ENCODE measurements at regions not wholly inside any gene's neighbourhood (a gene's known extent, or its start where the extent isn't known, plus 50 kb on each side); places are given as distances from the start of the nearest gene placed in this dataset.

DNA sequence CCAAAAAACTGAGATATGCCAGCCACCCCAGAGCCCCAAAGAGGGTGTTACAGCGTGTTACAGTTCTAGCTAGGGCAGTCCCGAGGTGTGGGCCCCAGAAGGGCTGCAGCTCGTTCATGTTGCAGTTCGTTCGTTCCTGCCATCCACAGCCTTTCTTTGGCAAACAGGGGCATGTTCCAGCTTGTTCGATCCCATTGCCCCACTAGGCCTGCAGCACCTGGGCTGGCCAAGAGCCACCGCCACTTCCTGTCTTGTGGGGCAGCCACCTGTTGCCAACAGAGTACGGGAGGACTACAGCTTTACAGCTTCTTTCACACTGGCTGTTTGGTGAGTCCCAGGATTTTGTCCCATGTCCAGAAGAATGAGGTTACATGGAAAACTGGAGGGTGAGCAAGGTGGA is 198.1 kb downstream of the MMUT start (continued):
- TF ChIP-seq, protein P1, sequence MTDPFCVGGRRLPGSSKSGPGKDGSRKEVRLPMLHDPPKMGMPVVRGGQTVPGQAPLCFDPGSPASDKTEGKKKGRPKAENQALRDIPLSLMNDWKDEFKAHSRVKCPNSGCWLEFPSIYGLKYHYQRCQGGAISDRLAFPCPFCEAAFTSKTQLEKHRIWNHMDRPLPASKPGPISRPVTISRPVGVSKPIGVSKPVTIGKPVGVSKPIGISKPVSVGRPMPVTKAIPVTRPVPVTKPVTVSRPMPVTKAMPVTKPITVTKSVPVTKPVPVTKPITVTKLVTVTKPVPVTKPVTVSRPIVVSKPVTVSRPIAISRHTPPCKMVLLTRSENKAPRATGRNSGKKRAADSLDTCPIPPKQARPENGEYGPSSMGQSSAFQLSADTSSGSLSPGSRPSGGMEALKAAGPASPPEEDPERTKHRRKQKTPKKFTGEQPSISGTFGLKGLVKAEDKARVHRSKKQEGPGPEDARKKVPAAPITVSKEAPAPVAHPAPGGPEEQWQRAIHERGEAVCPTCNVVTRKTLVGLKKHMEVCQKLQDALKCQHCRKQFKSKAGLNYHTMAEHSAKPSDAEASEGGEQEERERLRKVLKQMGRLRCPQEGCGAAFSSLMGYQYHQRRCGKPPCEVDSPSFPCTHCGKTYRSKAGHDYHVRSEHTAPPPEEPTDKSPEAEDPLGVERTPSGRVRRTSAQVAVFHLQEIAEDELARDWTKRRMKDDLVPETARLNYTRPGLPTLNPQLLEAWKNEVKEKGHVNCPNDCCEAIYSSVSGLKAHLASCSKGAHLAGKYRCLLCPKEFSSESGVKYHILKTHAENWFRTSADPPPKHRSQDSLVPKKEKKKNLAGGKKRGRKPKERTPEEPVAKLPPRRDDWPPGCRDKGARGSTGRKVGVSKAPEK (CRISPR knock-in tag; IDR thresholded peaks at IDR 0.05; ENCODE audit: borderline replicate concordance), result no peak
- TF ChIP-seq, protein P2, sequence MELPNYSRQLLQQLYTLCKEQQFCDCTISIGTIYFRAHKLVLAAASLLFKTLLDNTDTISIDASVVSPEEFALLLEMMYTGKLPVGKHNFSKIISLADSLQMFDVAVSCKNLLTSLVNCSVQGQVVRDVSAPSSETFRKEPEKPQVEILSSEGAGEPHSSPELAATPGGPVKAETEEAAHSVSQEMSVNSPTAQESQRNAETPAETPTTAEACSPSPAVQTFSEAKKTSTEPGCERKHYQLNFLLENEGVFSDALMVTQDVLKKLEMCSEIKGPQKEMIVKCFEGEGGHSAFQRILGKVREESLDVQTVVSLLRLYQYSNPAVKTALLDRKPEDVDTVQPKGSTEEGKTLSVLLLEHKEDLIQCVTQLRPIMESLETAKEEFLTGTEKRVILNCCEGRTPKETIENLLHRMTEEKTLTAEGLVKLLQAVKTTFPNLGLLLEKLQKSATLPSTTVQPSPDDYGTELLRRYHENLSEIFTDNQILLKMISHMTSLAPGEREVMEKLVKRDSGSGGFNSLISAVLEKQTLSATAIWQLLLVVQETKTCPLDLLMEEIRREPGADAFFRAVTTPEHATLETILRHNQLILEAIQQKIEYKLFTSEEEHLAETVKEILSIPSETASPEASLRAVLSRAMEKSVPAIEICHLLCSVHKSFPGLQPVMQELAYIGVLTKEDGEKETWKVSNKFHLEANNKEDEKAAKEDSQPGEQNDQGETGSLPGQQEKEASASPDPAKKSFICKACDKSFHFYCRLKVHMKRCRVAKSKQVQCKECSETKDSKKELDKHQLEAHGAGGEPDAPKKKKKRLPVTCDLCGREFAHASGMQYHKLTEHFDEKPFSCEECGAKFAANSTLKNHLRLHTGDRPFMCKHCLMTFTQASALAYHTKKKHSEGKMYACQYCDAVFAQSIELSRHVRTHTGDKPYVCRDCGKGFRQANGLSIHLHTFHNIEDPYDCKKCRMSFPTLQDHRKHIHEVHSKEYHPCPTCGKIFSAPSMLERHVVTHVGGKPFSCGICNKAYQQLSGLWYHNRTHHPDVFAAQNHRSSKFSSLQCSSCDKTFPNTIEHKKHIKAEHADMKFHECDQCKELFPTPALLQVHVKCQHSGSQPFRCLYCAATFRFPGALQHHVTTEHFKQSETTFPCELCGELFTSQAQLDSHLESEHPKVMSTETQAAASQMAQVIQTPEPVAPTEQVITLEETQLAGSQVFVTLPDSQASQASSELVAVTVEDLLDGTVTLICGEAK (IDR thresholded peaks at IDR 0.05), result no peak
- TF ChIP-seq, protein P2 (CRISPR knock-in tag; IDR thresholded peaks at IDR 0.05), result 0 out of 2 replicates have a peak, but pooled peaks have one; percentile 38
- TF ChIP-seq FOXO1 (CRISPR knock-in tag; IDR thresholded peaks at IDR 0.05), result no peak
- TF ChIP-seq, protein P3, sequence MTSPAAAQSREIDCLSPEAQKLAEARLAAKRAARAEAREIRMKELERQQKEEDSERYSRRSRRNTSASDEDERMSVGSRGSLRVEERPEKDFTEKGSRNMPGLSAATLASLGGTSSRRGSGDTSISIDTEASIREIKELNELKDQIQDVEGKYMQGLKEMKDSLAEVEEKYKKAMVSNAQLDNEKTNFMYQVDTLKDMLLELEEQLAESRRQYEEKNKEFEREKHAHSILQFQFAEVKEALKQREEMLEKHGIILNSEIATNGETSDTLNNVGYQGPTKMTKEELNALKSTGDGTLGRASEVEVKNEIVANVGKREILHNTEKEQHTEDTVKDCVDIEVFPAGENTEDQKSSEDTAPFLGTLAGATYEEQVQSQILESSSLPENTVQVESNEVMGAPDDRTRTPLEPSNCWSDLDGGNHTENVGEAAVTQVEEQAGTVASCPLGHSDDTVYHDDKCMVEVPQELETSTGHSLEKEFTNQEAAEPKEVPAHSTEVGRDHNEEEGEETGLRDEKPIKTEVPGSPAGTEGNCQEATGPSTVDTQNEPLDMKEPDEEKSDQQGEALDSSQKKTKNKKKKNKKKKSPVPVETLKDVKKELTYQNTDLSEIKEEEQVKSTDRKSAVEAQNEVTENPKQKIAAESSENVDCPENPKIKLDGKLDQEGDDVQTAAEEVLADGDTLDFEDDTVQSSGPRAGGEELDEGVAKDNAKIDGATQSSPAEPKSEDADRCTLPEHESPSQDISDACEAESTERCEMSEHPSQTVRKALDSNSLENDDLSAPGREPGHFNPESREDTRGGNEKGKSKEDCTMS (CRISPR knock-in tag; conservative IDR thresholded peaks at IDR 0.05), result no peak
